GM18511 (cell line): ENCODE measurements at regions not wholly inside any gene's neighbourhood (a gene's known extent, or its start where the extent isn't known, plus 50 kb on each side); places are given as distances from the start of the nearest gene placed in this dataset.
A peak's percentile ranks its signal among the peaks of the same experiment; 100 is the strongest.

Experiments
- ATAC-seq: cut with Tn5 transposase; IDR thresholded peaks from one replicate; pipeline ENCODE4 v1.9.1; 2021; ENCODE audit warnings: mild to moderate bottlenecking, moderate library complexity; ENCODE audit not compliant: unreplicated experiment

DNA sequence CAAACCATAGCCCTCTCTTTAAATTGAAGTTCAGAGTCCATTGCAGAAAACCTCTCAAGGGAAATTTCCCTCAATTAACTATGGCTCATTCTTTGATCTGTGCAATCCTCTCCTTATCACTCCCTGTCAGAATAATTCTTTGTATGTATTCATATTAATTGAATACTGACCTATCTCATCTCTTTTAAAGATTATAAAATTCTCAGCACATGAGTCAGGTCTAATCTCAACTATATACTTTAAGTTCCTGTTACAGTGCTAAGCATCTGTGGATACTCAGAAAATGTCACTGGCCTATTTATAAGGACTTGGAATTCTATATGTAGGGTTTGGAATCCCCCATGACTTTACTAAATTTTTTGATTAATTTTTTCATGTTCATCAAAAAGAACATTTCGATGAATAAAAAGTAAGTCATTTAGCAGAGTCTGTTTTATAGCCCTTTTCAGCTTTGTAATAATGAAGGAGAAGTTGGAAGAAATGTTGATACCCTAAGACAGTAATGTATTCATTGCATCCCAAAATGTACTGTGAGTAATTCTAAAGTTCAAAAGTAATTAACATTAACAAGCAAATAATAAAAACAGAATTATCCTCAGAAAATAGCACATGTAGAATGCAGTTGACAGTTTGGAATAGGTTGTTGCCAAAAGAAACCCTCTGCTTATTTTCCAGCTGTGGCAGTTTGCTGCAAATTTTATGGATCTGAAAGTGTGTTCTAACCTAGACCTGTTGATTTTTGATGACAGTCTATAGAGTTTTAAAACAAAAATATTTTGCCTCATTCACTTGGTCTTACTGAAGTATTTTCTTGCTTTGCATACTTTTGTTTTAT is 503.4 kb upstream of the CBLB start:
- no peak for ATAC-seq

DNA sequence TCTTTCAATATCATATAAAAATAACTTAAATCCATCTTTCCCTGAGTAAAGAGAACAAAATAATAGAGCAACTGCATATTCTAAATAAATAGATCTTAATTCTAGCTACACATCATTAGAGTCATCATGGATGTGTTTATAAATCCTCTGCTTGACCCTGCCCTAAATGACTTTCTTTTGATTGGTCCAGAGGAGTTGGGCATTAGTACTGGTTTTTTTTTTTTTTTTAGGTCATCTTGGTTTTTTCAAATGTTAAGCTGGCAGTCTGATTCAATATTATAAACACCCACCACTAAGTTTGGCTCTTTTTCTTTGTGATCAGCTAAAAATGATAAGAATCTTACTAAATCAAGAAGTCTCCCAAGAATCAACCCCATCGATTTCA is 504.0 kb upstream of the CBLB start:
- no peak for ATAC-seq

- no peak for ATAC-seq
These were observed 507.3 kb upstream of the CBLB start for GRCh38 chr3:106376016-106376570.

DNA sequence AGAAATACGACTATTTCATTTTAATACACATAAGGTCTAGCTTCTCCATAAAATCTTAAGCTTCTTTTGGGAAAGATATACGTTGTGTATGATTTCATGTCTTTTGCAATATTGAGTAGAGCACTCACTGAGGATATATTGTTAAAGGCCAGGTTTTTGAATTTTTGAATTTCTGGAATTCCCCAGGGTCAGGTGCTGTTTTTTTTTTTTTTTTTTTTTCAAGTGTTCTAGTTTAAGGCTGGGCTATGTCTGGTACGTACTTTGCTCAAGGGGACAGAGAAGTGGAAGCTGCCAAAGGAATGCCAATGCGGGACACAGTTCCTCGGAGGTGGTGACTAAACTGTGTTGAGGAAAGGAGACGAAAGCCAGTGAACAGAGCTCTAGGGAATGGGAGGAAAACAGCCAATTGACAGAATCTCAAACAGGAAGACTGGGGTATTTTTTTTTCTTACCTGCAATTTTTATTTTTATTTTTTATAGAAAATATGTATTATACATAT is 510.5 kb upstream of the CBLB start:
- no peak for ATAC-seq

DNA sequence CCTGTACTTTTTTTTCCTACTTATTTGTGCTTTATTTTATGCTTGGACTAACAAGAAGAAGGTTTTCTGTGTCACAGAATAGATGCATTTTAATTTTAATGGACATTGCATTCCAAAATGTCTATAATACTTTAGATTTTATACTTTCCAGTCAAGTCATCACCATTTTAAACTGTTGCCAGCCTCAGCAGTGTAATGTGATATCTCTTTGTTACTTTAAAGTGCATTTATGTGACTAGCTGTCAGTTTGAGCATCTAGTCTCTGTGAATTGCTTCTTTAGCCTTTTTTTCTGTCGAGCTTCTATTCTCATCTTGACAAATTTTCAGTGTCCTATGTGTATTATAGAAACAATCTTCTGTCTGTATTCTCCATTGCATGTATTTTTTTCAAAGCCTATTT is 511.4 kb upstream of the CBLB start:
- ATAC-seq: no peak

- no peak for ATAC-seq
These were observed 512.6 kb upstream of the CBLB start for GRCh38 chr3:106381286-106381938.

DNA sequence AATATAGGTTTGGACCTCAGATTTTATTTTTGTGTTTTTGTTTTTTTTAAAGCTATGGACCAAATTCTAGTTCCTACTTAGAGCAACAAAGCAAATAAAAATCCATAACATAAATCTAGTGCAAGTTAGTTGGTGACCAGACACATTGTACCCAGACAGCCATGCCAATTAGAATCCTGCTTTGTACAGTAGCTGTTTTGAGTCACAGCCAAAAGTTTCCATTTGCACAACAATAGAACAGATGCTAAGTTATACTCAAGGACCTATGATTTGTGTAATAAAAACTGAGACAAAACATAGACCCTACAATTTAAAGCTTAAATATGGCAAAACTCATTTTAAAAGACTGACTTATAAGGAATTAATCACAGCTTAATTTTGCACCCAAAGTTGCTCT is 513.1 kb upstream of the CBLB start:
- no peak for ATAC-seq

- no peak for ATAC-seq
These were observed 517.2 kb upstream of the CBLB start for GRCh38 chr3:106386050-106386449.

GRCh38 chr3:106392915-106393314 is 524.1 kb upstream of the CBLB start:
- ATAC-seq: no peak

- no peak for ATAC-seq
These were observed 528.2 kb upstream of the CBLB start for GRCh38 chr3:106397006-106397405.

GRCh38 chr3:106398891-106399600 is 530.2 kb upstream of the CBLB start:
- no peak for ATAC-seq

- no peak for ATAC-seq
These were observed 530.9 kb upstream of the CBLB start for GRCh38 chr3:106399761-106400160.

DNA sequence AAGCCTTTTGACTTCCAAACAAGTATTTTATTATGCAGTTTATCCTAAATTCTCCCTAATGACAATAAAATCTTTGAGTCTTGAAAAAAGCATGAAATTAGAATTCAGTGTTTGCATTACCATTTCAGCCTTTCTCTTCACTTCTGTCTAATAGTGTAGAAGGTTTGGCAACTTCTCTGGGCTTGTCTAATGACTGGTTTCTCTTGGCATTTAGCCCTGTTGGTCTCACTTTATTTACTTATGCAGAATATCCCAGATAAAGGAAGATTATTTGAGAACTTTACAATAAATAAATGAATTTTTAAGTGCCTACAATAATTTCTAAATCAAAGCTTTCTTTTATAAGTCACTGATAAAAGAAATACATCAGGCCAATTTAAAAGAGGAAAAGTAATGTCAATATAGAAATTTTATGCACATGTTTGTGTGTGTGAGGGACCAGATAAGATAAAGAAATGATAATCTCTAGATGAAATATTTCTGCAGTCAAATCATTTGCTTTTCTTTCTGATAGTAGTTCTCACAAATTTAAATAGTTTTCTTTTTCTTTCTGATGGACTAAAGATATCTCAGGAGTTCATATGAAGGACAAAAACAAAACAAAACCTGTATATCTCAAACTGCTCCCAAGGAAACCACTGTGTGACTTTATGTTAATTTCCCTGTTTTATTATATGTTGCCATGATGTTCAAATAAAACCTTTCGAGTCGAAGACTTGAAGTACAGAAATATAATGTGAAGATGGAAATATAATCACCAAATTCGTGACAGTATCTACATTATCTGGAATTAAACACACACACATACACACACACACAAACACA is 533.1 kb upstream of the CBLB start:
- no peak for ATAC-seq

DNA sequence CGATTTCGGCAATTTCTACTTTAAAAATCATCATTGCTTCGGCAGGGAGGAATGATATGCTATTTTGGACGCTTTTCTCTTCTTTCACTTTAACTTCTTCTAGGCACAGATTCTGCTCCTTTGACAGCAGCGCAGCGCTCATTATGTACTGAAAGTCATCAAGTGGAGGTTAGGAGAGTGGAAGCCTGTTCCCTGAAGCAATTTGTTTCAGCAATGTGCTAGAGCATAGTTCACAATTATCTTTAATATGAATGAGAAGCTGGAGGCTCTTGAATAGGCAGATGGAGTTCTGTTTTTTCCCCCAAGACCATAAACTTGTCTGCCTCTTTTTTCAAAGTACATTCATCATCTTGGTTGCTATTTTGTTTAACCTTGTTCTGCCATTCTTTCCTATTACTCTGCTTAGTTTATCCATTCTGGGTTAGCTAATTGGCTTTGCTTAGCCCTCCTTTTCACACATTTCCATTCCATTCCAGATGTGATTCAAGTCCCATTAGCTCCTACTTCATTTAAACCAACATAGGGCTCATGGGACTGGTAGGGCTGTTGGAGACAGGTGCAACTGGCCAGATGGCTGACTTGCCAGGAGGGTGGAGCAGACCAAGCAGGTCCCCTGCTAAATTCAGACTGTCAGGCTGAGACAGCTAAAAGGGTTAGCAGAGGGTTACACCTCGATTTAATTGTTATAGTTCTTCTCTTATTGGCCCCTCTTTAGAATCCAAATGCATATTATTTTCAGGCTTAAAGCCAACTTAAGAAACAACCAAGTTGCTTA is 534.7 kb upstream of the CBLB start:
- no peak for ATAC-seq

DNA sequence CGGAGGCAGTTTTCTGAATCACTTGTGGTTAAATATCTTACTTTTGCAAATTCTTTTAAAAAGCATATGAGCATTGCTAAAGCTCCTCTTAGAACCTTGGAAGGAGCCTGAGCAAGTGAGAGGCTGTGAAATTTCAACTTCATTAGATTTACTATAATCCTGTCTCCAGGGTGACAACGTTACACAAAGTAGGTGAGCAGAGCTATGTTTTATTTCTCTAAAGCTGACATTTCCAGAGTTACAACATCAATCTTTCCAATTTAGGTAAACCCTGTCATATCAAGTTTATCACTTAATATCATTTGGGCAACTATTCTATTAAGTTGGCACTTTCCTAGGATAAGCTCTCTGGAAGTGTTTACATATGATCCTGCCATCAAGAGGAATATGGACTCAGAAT is 544.9 kb upstream of the CBLB start:
- no peak for ATAC-seq

DNA sequence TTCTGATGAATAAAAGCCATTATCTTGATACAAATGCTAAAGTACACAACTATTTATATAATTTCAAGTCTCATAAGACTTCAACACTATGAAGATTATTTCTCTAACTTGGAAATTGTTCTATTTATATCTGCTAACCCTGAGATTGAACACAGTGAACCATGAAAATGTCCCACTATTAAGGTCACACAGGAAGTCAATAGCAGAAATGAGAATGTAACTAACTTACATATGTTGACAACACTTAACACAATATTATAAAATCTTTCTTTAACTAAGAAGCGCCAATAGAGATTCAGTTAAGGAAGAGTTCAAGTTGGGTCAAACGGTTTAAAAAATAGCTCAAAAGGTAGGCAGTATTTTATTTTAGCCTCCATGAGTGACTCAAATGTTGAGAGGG is 551.8 kb upstream of the CBLB start:
- ATAC-seq: peak; percentile 67

GRCh38 chr3:106421426-106421825 is 552.6 kb upstream of the CBLB start:
- no peak for ATAC-seq

DNA sequence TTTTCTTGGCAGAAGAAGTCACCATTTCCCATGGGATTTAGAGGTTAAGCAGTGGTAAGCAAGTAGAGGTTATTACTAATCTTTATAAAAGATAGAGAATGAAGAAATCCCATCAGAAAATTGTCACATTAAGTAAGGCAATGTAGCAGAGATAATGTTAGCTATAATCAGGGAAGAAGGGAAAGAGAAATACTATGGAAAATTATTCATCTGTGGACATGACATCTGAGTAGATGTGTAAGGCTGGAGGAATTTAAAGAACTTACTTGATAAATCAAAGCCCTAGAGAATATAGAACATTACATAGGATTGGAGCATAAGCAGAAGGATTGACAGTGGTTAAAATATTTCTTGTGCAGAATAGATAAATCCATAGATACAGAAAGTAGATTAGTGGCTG is 553.1 kb upstream of the CBLB start:
- ATAC-seq: no peak

GRCh38 chr3:106423321-106424225 is 554.8 kb upstream of the CBLB start:
- ATAC-seq: no peak
